OCI-LY7 (cell line): ENCODE measurements at regions not wholly inside any gene's neighbourhood (a gene's known extent, or its start where the extent isn't known, plus 50 kb on each side); places are given as distances from the start of the nearest gene placed in this dataset.

ENCODE experiments used
- BruUV-seq: library from RNA; stranded (reverse); fragments of 400-500 nt; replicated peaks from 2 replicates; lab custom pipeline; 2021; lab: Mats Ljungman, UMichigan
- CTCF ChIA-PET: fragments of 300-600 bp; sonication (Branson Sonifier 250); formaldehyde crosslinking; loops from one replicate; lab custom pipeline; 2022; ENCODE audit warnings: antibody characterized with exemption; ENCODE audit not compliant: unreplicated experiment; lab: Charles Lee
- POLR2A ChIA-PET: fragments of 300-600 bp; sonication (Branson Sonifier 250); formaldehyde crosslinking; loops from one replicate; lab custom pipeline; 2022; ENCODE audit warnings: antibody characterized with exemption; lab: Charles Lee
- DNase-seq: peaks from one replicate; pipeline ENCODE4 v3.0.0-alpha.2; 2015; ENCODE audit warnings: low spot score
- H2AFZ ChIP-seq: fragments of 200-600 bp; sonication (generic), shearing (Covaris generic); 2 replicates; pipeline ENCODE4 v1.6.1; 2014; ENCODE audit warnings: mild to moderate bottlenecking, antibody characterized with exemption, low read length, moderate library complexity
- H3K27ac ChIP-seq: fragments of 200-600 bp; sonication (generic); 2 replicates; pipeline ENCODE4 v1.5.1; 2014; ENCODE audit warnings: mixed run types, low read depth, mild to moderate bottlenecking, moderate library complexity, low read length, inconsistent platforms; ENCODE audit not compliant: poor library complexity, severe bottlenecking
- H3K36me3 ChIP-seq: fragments of 200-600 bp; sonication (generic); 2 replicates; pipeline ENCODE4 v1.6.1; 2014; ENCODE audit warnings: mild to moderate bottlenecking, antibody characterized with exemption, low read length, moderate library complexity, mixed read lengths; ENCODE audit not compliant: insufficient read depth
- H3K4me1 ChIP-seq: fragments of 200-600 bp; sonication (generic); 2 replicates; pipeline ENCODE4 v1.5.1; 2014; ENCODE audit warnings: mild to moderate bottlenecking, low read length; ENCODE audit not compliant: insufficient read depth, poor library complexity, severe bottlenecking
- H3K4me2 ChIP-seq: fragments of 200-600 bp; sonication (generic); 2 replicates; pipeline ENCODE4 v1.6.1; 2014; ENCODE audit warnings: mild to moderate bottlenecking, low read length
- H3K4me3 ChIP-seq: fragments of 200-600 bp; sonication (generic); 2 replicates; pipeline ENCODE4 v1.5.1; 2014; ENCODE audit warnings: mild to moderate bottlenecking, low read depth, low read length; ENCODE audit not compliant: poor library complexity, severe bottlenecking
- H3K79me2 ChIP-seq: fragments of 200-600 bp; sonication (generic); 2 replicates; pipeline ENCODE4 v1.6.1; 2016; ENCODE audit warnings: low read depth, mild to moderate bottlenecking, low read length, moderate library complexity, mixed read lengths; ENCODE audit not compliant: insufficient read depth
- H3K9me2 ChIP-seq: fragments of 200-600 bp; sonication (generic); 2 replicates; pipeline ENCODE4 v1.6.1; 2016; ENCODE audit warnings: mild to moderate bottlenecking, low read length, mixed read lengths; ENCODE audit not compliant: insufficient read depth
- H3K9me3 ChIP-seq: fragments of 200-600 bp; sonication (generic); 2 replicates; pipeline ENCODE4 v1.6.1; 2014; ENCODE audit warnings: mild to moderate bottlenecking, mixed run types, low read length, mixed read lengths
- H4K20me1 ChIP-seq: fragments of 200-600 bp; sonication (generic); 2 replicates; pipeline ENCODE4 v1.6.1; 2014; ENCODE audit warnings: mild to moderate bottlenecking, antibody characterized with exemption, low read length, moderate library complexity, mixed read lengths; ENCODE audit not compliant: insufficient read depth
- EZH2phosphoT487 ChIP-seq: fragments of 200-600 bp; sonication (generic); IDR thresholded peaks from 2 replicates; pipeline ENCODE4 v1.6.1; 2018; ENCODE audit warnings: low read depth, borderline replicate concordance, mild to moderate bottlenecking, mixed run types, antibody characterized with exemption, low read length, moderate library complexity, mixed read lengths
- intact Hi-C: fragments of 100-400 bp; cut with micrococcal nuclease; formaldehyde crosslinking; loops from one replicate; pipeline ENCODE4 v1.10.0; 2022; ENCODE audit not compliant: unreplicated experiment
- TF ChIP-seq, protein P1 (sequence below): fragments of 200-600 bp; sonication (generic); conservative IDR thresholded peaks from 2 replicates; pipeline ENCODE4 v1.5.1; 2014; ENCODE audit warnings: mild to moderate bottlenecking, antibody characterized with exemption, low read length, moderate library complexity, mixed read lengths

DNA sequence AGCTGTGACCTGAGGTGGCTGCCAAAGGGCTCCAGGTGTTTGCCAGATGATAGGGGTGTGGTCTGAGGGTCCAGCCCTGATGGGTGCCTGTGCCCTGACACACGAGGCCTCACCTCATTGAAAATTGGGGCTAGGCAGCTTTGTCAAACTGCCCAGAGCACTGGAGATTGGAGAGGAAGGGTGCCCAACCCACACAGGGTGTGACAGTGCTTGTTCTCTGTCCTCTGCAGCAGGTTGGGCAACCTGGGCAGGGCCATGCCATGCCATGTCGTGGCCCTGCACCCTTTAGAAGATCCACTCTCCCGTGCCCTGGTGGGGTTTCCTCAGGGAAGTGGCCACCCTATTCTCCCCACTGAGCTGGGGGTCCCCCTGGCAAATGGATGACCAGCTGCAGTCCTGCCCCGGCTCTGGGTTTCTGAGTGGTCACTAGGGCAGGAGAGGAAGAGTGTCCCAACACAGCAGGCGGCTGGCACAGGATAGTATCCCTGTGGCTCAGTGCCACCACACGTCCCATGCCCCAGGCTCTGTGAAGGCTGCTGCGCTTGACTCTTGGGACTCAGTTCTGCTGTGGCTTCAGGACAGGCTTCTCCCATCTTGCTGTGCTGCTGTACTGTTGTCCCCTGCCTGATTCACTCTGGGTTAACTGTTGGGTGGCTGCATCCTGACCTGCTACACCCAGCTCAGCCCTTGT is 100.8 kb upstream of the PITX1 start:
- Histone ChIP-seq H3K4me2 (no peak overlapping the region), H2AFZ (no peak overlapping the region), H3K9me2 (no peaks in the 10 kb centered on the region), H3K36me3 (no peaks in the 10 kb centered on the region), H3K79me2 (no peaks in the 10 kb centered on the region), H3K9me3 (no peaks in the 10 kb centered on the region), H4K20me1 (no peaks in the 10 kb centered on the region), H3K4me3 (no peak overlapping the region), H3K4me1 (no peaks in the 10 kb centered on the region), H3K27ac (no peak overlapping the region)
- POLR2A ChIA-PET = no interaction called here
- CTCF ChIA-PET = no interaction called here
- no peak for DNase-seq
- intact Hi-C loops = no loop called here
- BruUV-seq = no TSS peak
- TF ChIP-seq EZH2phosphoT487 = no peak
- TF ChIP-seq, protein P1, sequence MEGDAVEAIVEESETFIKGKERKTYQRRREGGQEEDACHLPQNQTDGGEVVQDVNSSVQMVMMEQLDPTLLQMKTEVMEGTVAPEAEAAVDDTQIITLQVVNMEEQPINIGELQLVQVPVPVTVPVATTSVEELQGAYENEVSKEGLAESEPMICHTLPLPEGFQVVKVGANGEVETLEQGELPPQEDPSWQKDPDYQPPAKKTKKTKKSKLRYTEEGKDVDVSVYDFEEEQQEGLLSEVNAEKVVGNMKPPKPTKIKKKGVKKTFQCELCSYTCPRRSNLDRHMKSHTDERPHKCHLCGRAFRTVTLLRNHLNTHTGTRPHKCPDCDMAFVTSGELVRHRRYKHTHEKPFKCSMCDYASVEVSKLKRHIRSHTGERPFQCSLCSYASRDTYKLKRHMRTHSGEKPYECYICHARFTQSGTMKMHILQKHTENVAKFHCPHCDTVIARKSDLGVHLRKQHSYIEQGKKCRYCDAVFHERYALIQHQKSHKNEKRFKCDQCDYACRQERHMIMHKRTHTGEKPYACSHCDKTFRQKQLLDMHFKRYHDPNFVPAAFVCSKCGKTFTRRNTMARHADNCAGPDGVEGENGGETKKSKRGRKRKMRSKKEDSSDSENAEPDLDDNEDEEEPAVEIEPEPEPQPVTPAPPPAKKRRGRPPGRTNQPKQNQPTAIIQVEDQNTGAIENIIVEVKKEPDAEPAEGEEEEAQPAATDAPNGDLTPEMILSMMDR = no peak

DNA sequence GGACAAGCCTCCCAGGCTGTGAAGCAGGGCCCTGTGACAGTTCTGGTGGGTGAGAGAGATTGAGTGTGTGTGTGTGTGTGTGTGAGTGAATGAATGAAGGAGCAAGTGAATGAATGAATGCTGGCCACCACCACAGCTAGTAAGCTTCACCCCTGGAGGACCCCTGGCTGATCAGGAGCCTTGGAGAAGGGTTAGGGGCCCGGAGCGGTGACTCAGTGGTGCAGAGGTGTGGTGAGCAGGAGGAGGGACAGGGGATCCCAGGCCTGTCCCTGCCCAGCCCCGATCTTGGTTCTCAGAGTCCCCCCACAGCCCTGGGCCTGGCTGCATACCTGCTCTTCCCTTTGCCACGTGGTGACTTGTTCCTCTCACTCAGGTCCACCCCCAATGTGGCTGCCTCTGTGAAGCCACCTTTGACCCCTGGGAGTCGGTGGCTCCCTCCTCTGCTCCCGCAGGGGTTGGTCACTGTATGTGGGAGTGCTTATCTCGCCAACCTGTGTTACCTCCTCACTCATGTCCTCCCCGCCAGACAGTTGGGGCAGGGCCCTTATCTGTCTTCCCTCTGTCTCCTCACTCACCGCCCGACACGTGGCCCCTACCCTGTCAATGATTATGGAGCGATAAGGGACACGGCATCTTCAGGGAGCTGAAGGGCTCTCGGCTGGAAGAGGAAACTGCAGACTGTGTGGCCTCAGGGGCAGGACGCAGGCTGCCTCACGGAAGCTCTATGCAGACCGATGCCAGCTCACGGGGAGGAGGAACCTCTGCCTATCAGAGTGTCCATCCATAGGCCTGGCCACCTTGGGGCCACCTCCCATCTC is 99.9 kb upstream of the PITX1 start:
- Histone ChIP-seq H3K4me3 (no peak overlapping the region), H4K20me1 (no peaks in the 10 kb centered on the region), H3K79me2 (no peaks in the 10 kb centered on the region), H2AFZ (no peak overlapping the region), H3K9me3 (no peaks in the 10 kb centered on the region), H3K4me2 (no peak overlapping the region), H3K4me1 (peaks cover 7% of the 10 kb centered on the region), H3K9me2 (no peaks in the 10 kb centered on the region), H3K36me3 (no peaks in the 10 kb centered on the region), H3K27ac (no peak overlapping the region)
- POLR2A ChIA-PET = interaction anchor here (0.7 kb wide), 1 partner anchor 17 kb away, joined by 4 read pairs; no protein-coding TSS in a partner anchor
- BruUV-seq = no TSS peak
- DNase-seq = no peak
- TF ChIP-seq, protein P1 = no peak
- no peak for TF ChIP-seq EZH2phosphoT487
- CTCF ChIA-PET = no interaction called here
- intact Hi-C loops = no loop called here
